ENCODE measurements at regions not wholly inside any gene's neighbourhood (a gene's known extent, or its start where the extent isn't known, plus 50 kb on each side); places are given as distances from the start of the nearest gene placed in this dataset.

DNA sequence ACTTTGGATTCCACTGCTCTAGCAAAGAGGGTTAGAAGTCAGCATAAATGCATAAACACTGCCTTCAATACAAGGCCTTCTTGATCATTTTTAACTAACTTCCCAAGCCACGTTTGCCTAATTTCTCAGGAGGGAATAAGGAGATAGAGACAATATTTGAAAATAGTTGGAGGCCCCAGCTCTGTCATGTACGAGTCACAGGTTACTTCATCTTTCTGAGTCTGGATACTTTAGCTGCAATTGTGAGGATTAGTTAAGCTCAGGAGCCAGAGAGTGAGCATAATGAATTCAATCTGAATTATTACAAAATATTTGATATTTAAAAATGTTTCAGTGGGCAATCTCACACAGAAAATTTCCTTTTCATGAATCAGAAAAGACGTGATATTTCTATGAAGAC, 298.9 kb downstream of the SHOX2 start:
- TF ChIP-seq, protein P1, sequence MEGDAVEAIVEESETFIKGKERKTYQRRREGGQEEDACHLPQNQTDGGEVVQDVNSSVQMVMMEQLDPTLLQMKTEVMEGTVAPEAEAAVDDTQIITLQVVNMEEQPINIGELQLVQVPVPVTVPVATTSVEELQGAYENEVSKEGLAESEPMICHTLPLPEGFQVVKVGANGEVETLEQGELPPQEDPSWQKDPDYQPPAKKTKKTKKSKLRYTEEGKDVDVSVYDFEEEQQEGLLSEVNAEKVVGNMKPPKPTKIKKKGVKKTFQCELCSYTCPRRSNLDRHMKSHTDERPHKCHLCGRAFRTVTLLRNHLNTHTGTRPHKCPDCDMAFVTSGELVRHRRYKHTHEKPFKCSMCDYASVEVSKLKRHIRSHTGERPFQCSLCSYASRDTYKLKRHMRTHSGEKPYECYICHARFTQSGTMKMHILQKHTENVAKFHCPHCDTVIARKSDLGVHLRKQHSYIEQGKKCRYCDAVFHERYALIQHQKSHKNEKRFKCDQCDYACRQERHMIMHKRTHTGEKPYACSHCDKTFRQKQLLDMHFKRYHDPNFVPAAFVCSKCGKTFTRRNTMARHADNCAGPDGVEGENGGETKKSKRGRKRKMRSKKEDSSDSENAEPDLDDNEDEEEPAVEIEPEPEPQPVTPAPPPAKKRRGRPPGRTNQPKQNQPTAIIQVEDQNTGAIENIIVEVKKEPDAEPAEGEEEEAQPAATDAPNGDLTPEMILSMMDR (IDR thresholded peaks at IDR 0.05): no peak
- peaks cover 0 to 4% (median 0%) of the 10 kb centered on the region in 11 donors for H3K9me3 ChIP-seq
- no peaks in the 10 kb centered on the region for H3K27me3 ChIP-seq
- no peak for DNase-seq
- no peaks in the 10 kb centered on the region for H3K36me3 ChIP-seq
- WGBS, 2 donors: 60 to 69% methylated on average over 3 of the region's 3 CpGs
- H3K4me3 ChIP-seq: no peak overlapping the region
- no peaks in the 10 kb centered on the region for H3K4me1 ChIP-seq
- intact Hi-C loops (cut with DNase I): no loop called here
- ATAC-seq: no peak
- no peak overlapping the region for H3K27ac ChIP-seq

DNA sequence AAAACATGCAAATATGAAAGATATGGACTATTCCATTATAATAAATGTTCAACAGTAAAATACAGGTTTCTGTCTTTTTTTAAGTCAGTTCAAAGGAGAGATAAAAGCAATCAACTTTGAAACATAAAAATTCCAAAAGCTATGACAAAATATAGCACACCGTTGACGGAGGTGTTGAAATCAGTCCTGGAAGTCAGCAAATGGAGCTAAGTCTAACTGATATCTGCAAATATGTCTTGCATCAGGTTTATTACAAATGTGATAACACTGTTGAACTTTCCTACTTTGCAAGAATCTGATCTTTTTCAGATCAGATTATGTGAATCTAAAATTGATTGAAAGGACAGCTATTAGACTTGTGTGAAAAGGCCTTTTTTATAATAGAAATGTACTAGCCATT, 300.7 kb downstream of the SHOX2 start:
- intact Hi-C loops (cut with DNase I): no loop called here
- Histone ChIP-seq H3K27me3 (no peaks in the 10 kb centered on the region), H3K36me3 (no peaks in the 10 kb centered on the region), H3K4me1 (no peaks in the 10 kb centered on the region), H3K27ac (no peak overlapping the region), H3K9me3 (peaks cover 0 to 19% (median 3%) of the 10 kb centered on the region in 11 donors), H3K4me3 (no peak overlapping the region)
- DNase-seq: no peak
- TF ChIP-seq, protein P1 (IDR thresholded peaks at IDR 0.05): no peak
- ATAC-seq: no peak
- 81 to 86% methylated on average over 2 of the region's 2 CpGs for WGBS, 2 donors

DNA sequence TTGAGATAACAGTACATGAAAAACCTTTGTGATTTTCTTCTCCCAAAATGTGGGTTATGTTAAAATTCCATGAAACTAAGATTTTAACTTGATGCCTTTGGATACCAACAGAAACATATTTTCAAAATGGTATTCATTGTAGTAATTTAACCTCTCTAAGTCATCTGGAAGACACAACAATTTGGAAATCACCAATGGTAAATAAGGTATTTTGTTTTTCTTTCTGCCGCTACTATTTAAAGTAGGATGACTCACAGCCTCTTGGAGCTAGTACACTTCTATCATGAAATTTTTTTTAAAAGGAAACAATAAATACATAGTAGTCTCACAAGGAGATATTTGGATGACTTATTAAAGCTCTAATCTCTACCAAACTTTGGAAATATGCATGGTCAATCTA, 291.6 kb upstream of the VEPH1 start:
- Histone ChIP-seq H3K27ac (no peak overlapping the region), H3K4me1 (no peaks in the 10 kb centered on the region), H3K9me3 (peaks cover 0 to 13% (median 1%) of the 10 kb centered on the region in 11 donors), H3K36me3 (no peaks in the 10 kb centered on the region), H3K27me3 (no peaks in the 10 kb centered on the region), H3K4me3 (no peak overlapping the region)
- 51 to 70% methylated on average over 1 of the region's 1 CpG for WGBS, 2 donors
- DNase-seq: no peak
- intact Hi-C loops (cut with DNase I): no loop called here
- no peak for ATAC-seq
- TF ChIP-seq, protein P1 (IDR thresholded peaks at IDR 0.05): no peak

DNA sequence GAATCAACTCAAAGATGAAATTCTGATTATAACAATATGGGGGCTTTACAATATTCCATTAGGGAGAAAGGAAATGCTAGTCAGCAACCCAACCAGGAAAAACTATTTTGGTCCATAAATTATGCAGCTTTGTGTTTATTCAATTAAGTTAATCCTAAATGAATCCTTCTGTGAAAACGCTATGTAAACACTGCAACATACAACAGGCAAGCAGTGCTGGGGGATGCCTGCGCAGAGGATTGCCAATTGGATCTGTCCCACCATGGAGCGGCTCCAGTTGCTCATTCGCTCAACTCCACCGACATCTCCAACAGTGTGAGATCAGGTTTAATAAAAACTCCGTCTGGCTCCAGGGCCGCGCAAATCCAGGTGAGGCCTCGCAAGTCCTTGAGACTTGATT, 290.5 kb upstream of the VEPH1 start:
- Histone ChIP-seq H3K36me3 (no peaks in the 10 kb centered on the region), H3K4me1 (no peaks in the 10 kb centered on the region), H3K9me3 (peaks cover 0 to 2% (median 0%) of the 10 kb centered on the region in 11 donors), H3K27ac (no peak overlapping the region), H3K27me3 (no peaks in the 10 kb centered on the region), H3K4me3 (no peak overlapping the region)
- DNase-seq (no peak), ATAC-seq (no peak)
- intact Hi-C loops (cut with DNase I): no loop called here
- 78 to 81% methylated on average over 9 of the region's 9 CpGs for WGBS, 2 donors
- TF ChIP-seq, protein P1 (IDR thresholded peaks at IDR 0.05): no peak

Data from heart right ventricle (tissue), 16 donors.